ENCODE measurements at regions not wholly inside any gene's neighbourhood (a gene's known extent, or its start where the extent isn't known, plus 50 kb on each side); places are given as distances from the start of the nearest gene placed in this dataset.

GRCh38 chr2:174667250-174667860 lies 69.8 kb upstream of the WIPF1 start:
- 0 out of 2 replicates have a peak, but pooled peaks cover 4% of the 10 kb centered on the region for H3F3A ChIP-seq (ENCODE audit: low read depth)

GRCh38 chr2:174666845-174667244 lies 69.2 kb upstream of the WIPF1 start:
- Histone ChIP-seq H3K9me2 (replicated peaks; ENCODE audit: low read depth, low read length) (no peaks in the 10 kb centered on the region), H3K9me3 (ENCODE audit: insufficient read depth, low read depth, low read length) (0 out of 2 replicates have a peak, but pooled peaks cover under 1% of the 10 kb centered on the region), H2AFZ (ENCODE audit: low read length) (no peak overlapping the region), H3K4me3 (ENCODE audit: low read length, poor library complexity, severe bottlenecking) (no peak overlapping the region), H3K4me2 (ENCODE audit: low read depth, low read length, poor library complexity, severe bottlenecking) (peak overlapping the region; percentile 57), H3K9ac (ENCODE audit: low read depth, low read length, poor library complexity, severe bottlenecking) (no peak overlapping the region), H3K27me3 (ENCODE audit: insufficient read depth, low read length, poor library complexity, severe bottlenecking) (no peaks in the 10 kb centered on the region), H3F3A (ENCODE audit: low read depth) (0 out of 2 replicates have a peak, but pooled peaks cover 4% of the 10 kb centered on the region), H3K79me2 (ENCODE audit: insufficient read depth, low read length) (no peaks in the 10 kb centered on the region), H3K36me3 (ENCODE audit: insufficient read depth, low read length) (no peaks in the 10 kb centered on the region), H3K4me1 (ENCODE audit: insufficient read depth, low read length, poor library complexity, severe bottlenecking) (peaks cover 13% of the 10 kb centered on the region), H4K20me1 (ENCODE audit: insufficient read depth, low read length, poor library complexity, severe bottlenecking) (no peaks in the 10 kb centered on the region)
- TF ChIP-seq CTCF (conservative IDR thresholded peaks at IDR 0.05; ENCODE audit: low read length) (no peak), EZH2phosphoT487 (IDR thresholded peaks at IDR 0.05; ENCODE audit: borderline replicate concordance) (no peak)

More at GRCh38 chr2:174667250-174667860, 69.8 kb upstream of the WIPF1 start:
- TF ChIP-seq EZH2phosphoT487 (IDR thresholded peaks at IDR 0.05; ENCODE audit: borderline replicate concordance) (no peak), CTCF (conservative IDR thresholded peaks at IDR 0.05; ENCODE audit: low read length) (no peak)
- Histone ChIP-seq H3K4me1 (ENCODE audit: insufficient read depth, low read length, poor library complexity, severe bottlenecking) (peaks cover 13% of the 10 kb centered on the region), H4K20me1 (ENCODE audit: insufficient read depth, low read length, poor library complexity, severe bottlenecking) (no peaks in the 10 kb centered on the region), H3K9ac (ENCODE audit: low read depth, low read length, poor library complexity, severe bottlenecking) (peak overlapping the region; percentile 20), H3K9me3 (ENCODE audit: insufficient read depth, low read depth, low read length) (peaks cover 6% of the 10 kb centered on the region; the same call in 1 of the 2 replicates), H3K4me2 (ENCODE audit: low read depth, low read length, poor library complexity, severe bottlenecking) (peak overlapping the region; percentile 57), H3K4me3 (ENCODE audit: low read length, poor library complexity, severe bottlenecking) (peak overlapping the region; percentile 19), H3K27me3 (ENCODE audit: insufficient read depth, low read length, poor library complexity, severe bottlenecking) (no peaks in the 10 kb centered on the region), H3K36me3 (ENCODE audit: insufficient read depth, low read length) (no peaks in the 10 kb centered on the region), H2AFZ (ENCODE audit: low read length) (no peak overlapping the region), H3K79me2 (ENCODE audit: insufficient read depth, low read length) (no peaks in the 10 kb centered on the region), H3K9me2 (replicated peaks; ENCODE audit: low read depth, low read length) (no peaks in the 10 kb centered on the region)

- Histone ChIP-seq H3K36me3 (ENCODE audit: insufficient read depth, low read length) (no peaks in the 10 kb centered on the region), H3K4me2 (ENCODE audit: low read depth, low read length, poor library complexity, severe bottlenecking) (no peak overlapping the region), H3K27me3 (ENCODE audit: insufficient read depth, low read length, poor library complexity, severe bottlenecking) (no peaks in the 10 kb centered on the region), H3F3A (ENCODE audit: low read depth) (0 out of 2 replicates have a peak, but pooled peaks cover 4% of the 10 kb centered on the region), H3K9me2 (replicated peaks; ENCODE audit: low read depth, low read length) (no peaks in the 10 kb centered on the region), H4K20me1 (ENCODE audit: insufficient read depth, low read length, poor library complexity, severe bottlenecking) (no peaks in the 10 kb centered on the region), H3K79me2 (ENCODE audit: insufficient read depth, low read length) (no peaks in the 10 kb centered on the region), H3K4me1 (ENCODE audit: insufficient read depth, low read length, poor library complexity, severe bottlenecking) (peaks cover 13% of the 10 kb centered on the region), H2AFZ (ENCODE audit: low read length) (no peak overlapping the region), H3K9me3 (ENCODE audit: insufficient read depth, low read depth, low read length) (no peaks in the 10 kb centered on the region), H3K9ac (ENCODE audit: low read depth, low read length, poor library complexity, severe bottlenecking) (no peak overlapping the region), H3K4me3 (ENCODE audit: low read length, poor library complexity, severe bottlenecking) (no peak overlapping the region)
- no peak for TF ChIP-seq CTCF (conservative IDR thresholded peaks at IDR 0.05; ENCODE audit: low read length)
- no peak for TF ChIP-seq EZH2phosphoT487 (IDR thresholded peaks at IDR 0.05; ENCODE audit: borderline replicate concordance)
These were observed 68.7 kb upstream of the WIPF1 start for GRCh38 chr2:174666312-174666711.
